IPS-15b (cell line): ENCODE measurements at regions not wholly inside any gene's neighbourhood (a gene's known extent, or its start where the extent isn't known, plus 50 kb on each side); places are given as distances from the start of the nearest gene placed in this dataset.

Source experiments
- H3K27me3 ChIP-seq: one replicate; pipeline ENCODE4 v1.6.1; 2013; ENCODE audit warnings: low read length; ENCODE audit not compliant: control insufficient read depth, insufficient read depth
- H3K36me3 ChIP-seq: one replicate; pipeline ENCODE4 v1.6.1; 2013; ENCODE audit warnings: low read length; ENCODE audit not compliant: control insufficient read depth, insufficient read depth
- H3K4me1 ChIP-seq: one replicate; pipeline ENCODE4 v1.6.1; 2013; ENCODE audit warnings: mild to moderate bottlenecking, low read length; ENCODE audit not compliant: control insufficient read depth, insufficient read depth
- H3K4me3 ChIP-seq: one replicate; pipeline ENCODE4 v1.5.1; 2013; ENCODE audit warnings: low read depth, low read length
- H3K9ac ChIP-seq: one replicate; pipeline ENCODE4 v1.6.1; 2013; ENCODE audit warnings: low read depth, mild to moderate bottlenecking, low read length
- H3K9me3 ChIP-seq: one replicate; pipeline ENCODE4 v1.6.1; 2013; ENCODE audit warnings: mild to moderate bottlenecking, low read length; ENCODE audit not compliant: control insufficient read depth, insufficient read depth

DNA sequence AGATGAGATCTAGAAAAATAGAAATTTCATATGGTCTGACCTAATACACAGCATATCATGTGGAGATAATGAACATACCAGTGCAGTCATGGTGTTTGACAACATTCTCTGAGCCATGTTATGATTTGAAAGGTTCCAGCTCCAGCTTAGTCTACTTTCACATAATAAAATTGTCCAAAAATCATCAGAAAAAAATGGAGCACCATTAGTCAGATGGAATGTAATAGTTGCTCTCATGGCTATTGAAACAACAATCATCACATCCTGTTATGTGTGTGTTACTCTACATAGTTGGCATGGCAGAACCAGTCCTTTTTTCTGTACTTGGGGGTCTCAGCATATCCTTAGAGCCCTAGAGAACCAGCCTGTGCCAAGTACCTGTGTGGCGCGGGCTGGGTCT, 678.9 kb upstream of the FANCL start:
- Histone ChIP-seq H3K36me3 (no peaks in the 10 kb centered on the region), H3K4me1 (no peaks in the 10 kb centered on the region), H3K4me3 (no peak overlapping the region), H3K27me3 (no peaks in the 10 kb centered on the region), H3K9ac (no peak overlapping the region), H3K9me3 (no peaks in the 10 kb centered on the region)

DNA sequence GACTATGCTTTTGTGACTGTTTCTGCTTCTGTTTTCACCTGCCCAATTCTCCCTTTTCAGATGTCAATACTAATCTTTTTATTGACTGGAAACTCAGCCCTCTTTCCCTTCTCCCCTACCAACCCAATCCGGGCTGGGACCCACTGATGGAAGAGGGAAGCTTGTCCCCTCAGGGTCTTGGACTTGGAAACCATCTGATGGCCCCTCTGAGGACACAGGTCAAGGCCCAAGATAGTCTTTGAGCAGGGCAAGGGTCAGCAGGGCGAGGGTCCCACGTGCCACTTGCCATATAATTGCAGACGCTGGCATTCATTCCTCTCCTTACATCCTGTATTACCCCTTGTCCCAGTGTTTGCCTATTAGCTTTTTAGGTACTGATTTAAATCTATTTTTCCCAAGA, 678.2 kb upstream of the FANCL start:
- H3K9me3 ChIP-seq = no peaks in the 10 kb centered on the region
- H3K9ac ChIP-seq = no peak overlapping the region
- no peaks in the 10 kb centered on the region for H3K27me3 ChIP-seq
- no peaks in the 10 kb centered on the region for H3K4me1 ChIP-seq
- no peaks in the 10 kb centered on the region for H3K36me3 ChIP-seq
- H3K4me3 ChIP-seq = no peak overlapping the region

DNA sequence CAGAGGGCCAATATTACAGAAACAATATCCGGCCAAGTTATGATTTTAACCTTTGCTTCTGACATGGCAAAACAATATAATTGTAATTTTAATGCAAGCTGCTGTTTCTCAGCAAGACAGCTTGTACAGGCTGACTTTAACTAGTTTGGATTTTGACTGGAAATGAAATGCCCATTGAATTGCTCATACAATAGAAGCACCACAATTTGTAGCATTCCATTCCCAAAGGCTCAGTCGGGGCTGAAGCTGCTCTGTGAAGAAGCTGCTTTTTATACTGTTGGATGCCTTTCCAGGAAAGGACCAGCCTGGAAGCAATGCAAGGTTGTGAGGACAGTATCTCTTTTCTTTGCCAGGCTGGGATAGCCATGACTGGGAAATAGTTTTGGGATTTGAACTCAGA, 677.0 kb upstream of the FANCL start:
- Histone ChIP-seq H3K4me3 (no peak overlapping the region), H3K9me3 (no peaks in the 10 kb centered on the region), H3K36me3 (no peaks in the 10 kb centered on the region), H3K4me1 (peaks cover 5% of the 10 kb centered on the region), H3K9ac (no peak overlapping the region), H3K27me3 (no peaks in the 10 kb centered on the region)

DNA sequence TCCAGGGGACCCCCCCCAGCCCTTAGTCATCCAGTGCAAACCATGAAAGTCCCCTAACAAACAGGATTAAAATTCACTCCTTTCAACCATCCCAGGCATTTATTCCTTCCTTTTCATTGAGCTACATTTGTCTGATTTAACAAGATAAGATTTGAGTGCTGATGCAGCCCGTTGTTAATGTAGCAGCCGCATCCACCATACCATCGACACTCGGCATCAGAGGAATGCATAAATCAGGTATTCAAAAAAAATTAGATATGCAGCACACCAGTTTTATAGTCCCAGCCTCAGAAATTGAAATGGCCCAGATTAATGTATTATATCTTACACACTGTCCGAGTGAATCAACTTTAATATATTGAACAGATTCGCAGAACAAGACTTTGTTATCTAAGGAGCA, 676.5 kb upstream of the FANCL start:
- no peak overlapping the region for H3K4me3 ChIP-seq
- no peak overlapping the region for H3K9ac ChIP-seq
- H3K27me3 ChIP-seq = no peaks in the 10 kb centered on the region
- no peaks in the 10 kb centered on the region for H3K9me3 ChIP-seq
- peaks cover 8% of the 10 kb centered on the region for H3K4me1 ChIP-seq
- no peaks in the 10 kb centered on the region for H3K36me3 ChIP-seq

DNA sequence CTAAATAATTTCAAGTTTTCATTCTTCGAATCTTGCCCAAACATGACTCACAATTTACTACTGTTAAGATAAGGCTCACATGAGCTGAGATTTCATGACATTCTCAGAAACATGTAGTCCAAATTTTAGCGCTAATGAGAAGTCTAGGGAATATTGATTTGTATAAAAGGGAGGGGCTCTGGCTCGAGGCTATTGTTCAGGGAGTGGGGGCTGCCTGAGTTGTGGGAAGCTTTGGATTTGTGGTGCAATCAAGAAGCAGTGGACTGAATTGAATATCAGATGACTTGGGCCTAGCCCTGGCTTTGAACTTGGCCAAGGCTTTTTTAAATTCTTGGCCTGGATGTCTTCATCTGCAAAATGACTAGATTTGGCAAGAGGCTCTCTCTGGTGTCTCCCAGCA, 674.9 kb upstream of the FANCL start:
- Histone ChIP-seq H3K9ac (no peak overlapping the region), H3K36me3 (no peaks in the 10 kb centered on the region), H3K4me3 (no peak overlapping the region), H3K4me1 (peaks cover 8% of the 10 kb centered on the region), H3K9me3 (no peaks in the 10 kb centered on the region), H3K27me3 (no peaks in the 10 kb centered on the region)

DNA sequence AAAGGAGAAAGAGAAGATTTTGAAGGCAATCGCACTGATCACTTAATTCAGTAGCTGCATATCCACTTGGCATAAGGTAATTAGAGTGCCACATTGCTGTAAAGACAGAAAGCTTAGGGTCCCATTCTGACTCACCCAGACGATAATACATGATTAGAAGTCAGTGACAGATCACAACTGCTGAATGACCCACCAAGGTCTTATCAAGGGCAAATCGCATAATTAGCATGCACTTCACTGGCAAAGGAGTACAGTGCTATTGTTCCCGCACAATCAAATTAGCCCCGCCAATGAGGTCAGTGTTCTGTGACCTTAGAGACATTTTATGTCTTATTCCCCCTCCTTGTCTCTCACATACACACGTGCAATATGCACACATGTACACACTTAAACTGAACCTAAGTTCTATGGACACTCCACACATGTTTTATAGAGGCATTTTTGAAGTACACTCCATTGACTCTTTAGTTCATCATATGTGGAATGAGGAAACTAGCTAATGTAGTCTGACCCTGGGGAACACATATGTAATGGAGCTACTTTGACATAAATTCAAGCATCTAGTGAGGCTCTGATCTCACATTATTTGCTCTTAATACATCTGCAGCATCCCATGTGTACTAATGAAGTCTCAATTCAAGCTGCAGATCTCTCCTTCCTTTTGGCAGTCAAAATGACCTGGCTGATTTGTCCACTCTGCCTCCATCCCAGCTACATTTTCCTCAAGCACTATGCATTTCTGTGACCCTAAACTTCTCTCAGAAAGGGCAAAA, 673.8 kb upstream of the FANCL start:
- Histone ChIP-seq H3K4me3 (no peak overlapping the region), H3K9ac (no peak overlapping the region), H3K9me3 (no peaks in the 10 kb centered on the region), H3K27me3 (no peaks in the 10 kb centered on the region), H3K36me3 (no peaks in the 10 kb centered on the region), H3K4me1 (peaks cover 11% of the 10 kb centered on the region)

DNA sequence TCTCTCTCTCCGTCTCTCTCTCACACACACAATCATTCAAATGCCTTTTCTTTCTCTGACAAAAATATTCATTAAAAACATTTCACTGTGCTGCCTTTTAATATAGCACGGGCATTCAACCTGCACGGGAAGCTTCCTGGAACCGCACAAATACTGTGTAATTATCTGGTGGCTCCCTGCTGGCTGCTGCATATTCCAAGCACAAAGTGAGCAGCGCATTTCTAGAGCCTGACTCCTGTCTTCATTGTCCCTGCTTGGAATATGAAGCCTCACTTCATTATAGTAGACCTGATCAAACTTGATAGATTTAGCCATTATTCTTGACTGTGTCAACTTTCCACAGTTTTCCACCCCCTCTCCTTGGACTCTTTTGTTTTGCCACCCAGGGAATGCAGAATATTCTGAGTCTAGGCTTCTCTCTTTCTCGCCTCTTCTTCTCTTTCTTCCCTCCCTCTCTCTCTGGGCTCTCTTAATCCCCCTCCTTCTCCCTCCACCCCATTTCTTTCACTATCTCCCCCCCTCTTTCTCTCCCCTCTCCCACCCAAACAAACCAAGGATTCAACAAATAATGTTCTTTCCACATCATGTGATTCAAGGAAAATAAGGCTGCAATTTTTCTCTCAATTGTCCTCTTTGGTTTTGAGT, 672.1 kb upstream of the FANCL start:
- H3K9ac ChIP-seq = no peak overlapping the region
- no peaks in the 10 kb centered on the region for H3K36me3 ChIP-seq
- H3K9me3 ChIP-seq = no peaks in the 10 kb centered on the region
- peaks cover 11% of the 10 kb centered on the region for H3K4me1 ChIP-seq
- no peaks in the 10 kb centered on the region for H3K27me3 ChIP-seq
- H3K4me3 ChIP-seq = no peak overlapping the region

DNA sequence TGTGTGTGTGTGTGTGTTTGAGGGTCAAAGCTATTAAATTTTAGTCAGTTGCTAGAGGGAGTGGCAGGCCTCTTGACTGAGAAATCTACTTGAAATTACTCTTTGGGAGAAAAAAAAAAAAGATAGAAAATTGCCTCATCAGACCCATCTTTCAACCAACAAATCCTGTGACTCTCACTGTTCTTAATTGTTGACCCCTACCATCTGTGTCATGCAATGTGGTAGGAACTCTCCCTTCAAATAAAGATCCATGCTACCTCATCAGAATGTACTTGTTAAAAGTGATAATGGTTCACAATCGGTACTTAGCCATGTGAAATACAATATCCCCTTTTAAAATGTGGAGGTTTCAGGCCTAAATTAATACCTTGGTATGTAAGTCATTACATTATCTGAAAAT, 670.8 kb upstream of the FANCL start:
- Histone ChIP-seq H3K36me3 (no peaks in the 10 kb centered on the region), H3K4me1 (peaks cover 11% of the 10 kb centered on the region), H3K27me3 (no peaks in the 10 kb centered on the region), H3K9ac (no peak overlapping the region), H3K9me3 (no peaks in the 10 kb centered on the region), H3K4me3 (no peak overlapping the region)

DNA sequence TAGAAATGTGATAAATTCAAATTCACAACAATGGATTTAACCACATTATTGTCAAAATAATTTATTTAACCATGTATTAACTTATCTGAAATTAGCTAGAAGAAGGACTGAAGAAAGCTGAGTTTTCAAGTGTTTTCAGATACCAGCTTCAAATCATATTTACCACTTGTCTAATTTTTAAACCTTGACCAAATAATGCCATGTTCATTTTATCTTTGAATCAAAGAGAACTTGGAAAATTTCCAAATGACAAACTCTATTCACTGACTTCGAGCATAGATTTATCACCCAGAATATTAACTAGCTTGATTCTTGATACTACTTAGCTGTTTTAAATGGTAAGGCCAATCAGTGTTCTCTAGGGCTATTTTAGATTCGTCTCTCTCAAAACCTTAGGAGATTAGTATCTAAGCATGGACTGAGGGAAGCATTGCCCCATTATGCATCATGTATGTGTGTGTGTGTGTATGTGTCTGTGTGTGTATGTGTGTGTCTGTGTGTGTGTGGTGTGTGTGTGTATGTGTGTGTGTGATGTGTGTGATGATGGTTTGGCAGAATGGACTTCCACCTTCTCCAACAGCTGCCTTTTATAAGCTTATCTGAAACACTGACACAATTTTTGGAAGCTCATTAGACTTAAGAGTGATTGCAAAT, 667.5 kb upstream of the FANCL start:
- no peaks in the 10 kb centered on the region for H3K27me3 ChIP-seq
- no peak overlapping the region for H3K9ac ChIP-seq
- no peaks in the 10 kb centered on the region for H3K36me3 ChIP-seq
- no peak overlapping the region for H3K4me3 ChIP-seq
- H3K9me3 ChIP-seq = no peaks in the 10 kb centered on the region
- peaks cover 9% of the 10 kb centered on the region for H3K4me1 ChIP-seq

DNA sequence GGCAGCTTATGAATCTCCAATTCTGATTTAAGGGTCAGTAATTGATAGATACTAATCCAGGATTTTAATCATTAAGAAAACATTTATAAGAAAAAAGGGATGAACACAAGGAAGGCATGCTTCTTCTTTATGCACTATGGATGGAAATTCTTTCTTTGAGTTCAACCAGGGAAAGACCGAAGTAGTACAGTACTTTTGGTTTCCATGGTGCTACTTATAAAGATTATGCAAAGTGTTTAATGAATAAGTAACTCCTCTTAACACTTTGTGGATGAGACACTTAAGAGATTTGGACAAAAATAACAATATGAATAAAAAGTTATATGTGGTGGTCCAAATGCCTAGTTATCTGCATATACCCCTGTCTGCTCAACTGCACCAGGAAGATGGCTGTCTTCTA, 666.5 kb upstream of the FANCL start:
- H3K4me1 ChIP-seq = peaks cover 3% of the 10 kb centered on the region
- H3K27me3 ChIP-seq = no peaks in the 10 kb centered on the region
- H3K9me3 ChIP-seq = no peaks in the 10 kb centered on the region
- no peaks in the 10 kb centered on the region for H3K36me3 ChIP-seq
- H3K4me3 ChIP-seq = no peak overlapping the region
- H3K9ac ChIP-seq = no peak overlapping the region

DNA sequence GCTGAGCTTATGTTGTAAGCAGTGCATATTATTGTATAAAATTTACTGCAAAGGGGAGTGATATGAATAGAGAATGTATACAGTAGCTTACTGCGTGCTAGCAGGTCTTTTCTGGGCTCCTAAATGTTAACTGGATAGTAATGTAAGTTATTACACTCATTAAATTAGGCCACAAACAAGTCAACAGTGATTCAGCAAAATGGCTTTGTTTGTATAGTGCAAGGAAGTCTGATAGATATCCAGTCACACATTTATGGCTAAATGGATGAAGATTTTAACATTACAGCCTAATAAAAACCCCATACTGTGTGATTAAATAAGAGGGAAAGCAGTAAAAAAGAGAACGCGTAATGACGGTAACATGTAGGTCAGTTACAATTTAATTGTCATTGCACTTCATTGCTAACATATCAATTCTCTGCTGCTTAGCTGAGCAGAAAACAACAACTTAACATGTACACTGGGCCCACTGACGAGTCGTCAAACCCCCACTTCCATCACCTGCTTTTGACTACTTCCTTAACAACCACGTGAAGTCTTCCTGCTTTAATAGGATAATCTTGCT, 665.0 kb upstream of the FANCL start:
- Histone ChIP-seq H3K9ac (no peak overlapping the region), H3K4me1 (peaks cover 3% of the 10 kb centered on the region)

DNA sequence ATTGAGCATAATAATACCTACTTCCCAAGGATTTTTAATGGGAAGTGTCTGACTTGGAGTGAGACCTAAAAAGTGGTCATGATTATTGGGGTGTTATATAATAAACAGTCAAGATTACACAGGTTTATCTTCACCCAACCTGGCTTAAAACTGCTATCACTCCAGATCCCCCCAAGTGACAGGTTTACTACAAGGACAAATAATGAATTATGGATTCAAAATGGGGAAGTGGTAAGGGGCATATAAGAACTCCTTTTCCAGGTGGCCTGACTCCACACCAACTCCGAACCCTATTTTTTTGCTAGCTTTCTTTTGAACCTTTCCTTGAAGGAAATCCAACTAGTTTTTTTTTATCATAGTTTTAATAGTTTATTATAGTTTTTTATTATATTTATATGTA, 663.0 kb upstream of the FANCL start:
- no peaks in the 10 kb centered on the region for H3K27me3 ChIP-seq
- H3K9me3 ChIP-seq = no peaks in the 10 kb centered on the region
- H3K9ac ChIP-seq = no peak overlapping the region
- H3K4me1 ChIP-seq = no peaks in the 10 kb centered on the region
- H3K36me3 ChIP-seq = no peaks in the 10 kb centered on the region
- H3K4me3 ChIP-seq = no peak overlapping the region

More for the DNA sequence above, 665.0 kb upstream of the FANCL start:
- no peak overlapping the region for H3K4me3 ChIP-seq
- no peaks in the 10 kb centered on the region for H3K36me3 ChIP-seq
- no peaks in the 10 kb centered on the region for H3K9me3 ChIP-seq
- H3K27me3 ChIP-seq = no peaks in the 10 kb centered on the region
